SIG-M5 (cell line): ENCODE measurements at regions not wholly inside any gene's neighbourhood (a gene's known extent, or its start where the extent isn't known, plus 50 kb on each side); places are given as distances from the start of the nearest gene placed in this dataset.

Experiments used
- DNase-seq: peaks from one replicate; lab custom pipeline; 2025; lab: John Stamatoyannopoulos, UW

DNA sequence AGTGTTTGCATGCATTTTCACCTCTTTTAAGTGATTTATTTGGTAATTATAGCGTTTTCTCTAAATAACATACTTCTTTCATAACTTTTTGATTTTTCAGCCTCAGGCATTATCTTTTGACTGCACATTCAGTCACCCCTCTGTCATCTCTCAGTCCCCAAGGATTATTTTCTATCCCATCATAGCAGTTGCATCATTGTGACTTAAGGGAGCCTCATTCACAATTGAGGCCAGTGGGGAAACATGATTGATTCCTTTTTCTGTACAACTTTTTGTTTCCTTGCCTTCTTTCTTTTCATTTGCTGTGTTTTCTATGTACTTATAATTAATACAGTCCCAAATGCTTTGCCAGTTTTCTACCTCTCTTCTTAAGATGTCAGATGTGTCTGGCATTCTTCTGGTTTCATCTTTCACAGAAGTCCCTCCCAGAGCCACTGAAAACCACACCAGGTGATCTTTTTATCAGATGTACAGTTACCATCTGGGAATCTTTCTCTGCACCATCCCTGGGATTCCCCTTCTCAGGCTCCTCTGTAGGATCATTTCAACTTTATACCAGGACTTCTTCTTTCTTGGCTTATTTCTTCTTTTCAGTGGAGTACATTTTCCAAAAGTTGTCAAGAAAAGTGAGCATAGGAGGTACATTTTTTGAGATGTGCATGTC is 151.4 kb downstream of the RAP2B start:
- no peak for DNase-seq

DNA sequence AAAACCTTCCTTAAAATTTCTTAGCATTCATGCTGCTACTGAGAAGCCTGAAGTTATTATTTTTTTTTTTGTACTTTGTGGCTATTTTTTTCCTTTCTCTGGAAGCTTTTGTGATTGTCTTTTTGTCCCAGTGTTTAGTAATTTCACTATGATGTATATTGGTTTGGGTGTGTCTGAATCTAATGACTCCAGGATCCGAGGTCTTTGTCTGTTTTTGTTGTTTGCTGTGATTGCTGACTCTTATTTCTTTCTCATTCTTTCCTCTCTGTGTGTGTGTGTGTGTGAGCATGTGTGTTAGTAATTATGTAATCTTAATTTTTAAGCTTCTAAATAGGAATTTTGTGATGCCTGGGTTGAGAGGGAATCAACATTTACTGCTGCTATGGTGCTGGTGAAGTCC is 152.0 kb downstream of the RAP2B start:
- no peak for DNase-seq

DNA sequence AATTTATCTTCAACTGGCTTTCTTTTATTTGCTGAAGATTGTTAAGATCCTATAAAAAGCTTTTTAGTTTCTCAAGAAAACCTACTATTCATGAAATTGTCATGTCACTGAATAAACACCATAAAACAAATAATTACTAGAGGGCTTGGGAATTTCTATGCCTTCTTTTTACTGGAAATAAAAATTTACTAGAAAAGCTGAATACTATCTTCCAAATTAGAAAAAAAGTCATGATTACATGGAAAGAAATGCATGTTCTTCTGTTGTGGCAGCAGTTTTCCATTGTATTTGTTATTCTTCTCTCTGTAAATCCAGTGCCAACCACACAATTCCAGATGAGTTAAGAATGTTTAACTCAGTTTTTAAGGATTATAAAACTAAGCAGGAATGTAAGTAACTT is 153.8 kb downstream of the RAP2B start:
- no peak for DNase-seq

DNA sequence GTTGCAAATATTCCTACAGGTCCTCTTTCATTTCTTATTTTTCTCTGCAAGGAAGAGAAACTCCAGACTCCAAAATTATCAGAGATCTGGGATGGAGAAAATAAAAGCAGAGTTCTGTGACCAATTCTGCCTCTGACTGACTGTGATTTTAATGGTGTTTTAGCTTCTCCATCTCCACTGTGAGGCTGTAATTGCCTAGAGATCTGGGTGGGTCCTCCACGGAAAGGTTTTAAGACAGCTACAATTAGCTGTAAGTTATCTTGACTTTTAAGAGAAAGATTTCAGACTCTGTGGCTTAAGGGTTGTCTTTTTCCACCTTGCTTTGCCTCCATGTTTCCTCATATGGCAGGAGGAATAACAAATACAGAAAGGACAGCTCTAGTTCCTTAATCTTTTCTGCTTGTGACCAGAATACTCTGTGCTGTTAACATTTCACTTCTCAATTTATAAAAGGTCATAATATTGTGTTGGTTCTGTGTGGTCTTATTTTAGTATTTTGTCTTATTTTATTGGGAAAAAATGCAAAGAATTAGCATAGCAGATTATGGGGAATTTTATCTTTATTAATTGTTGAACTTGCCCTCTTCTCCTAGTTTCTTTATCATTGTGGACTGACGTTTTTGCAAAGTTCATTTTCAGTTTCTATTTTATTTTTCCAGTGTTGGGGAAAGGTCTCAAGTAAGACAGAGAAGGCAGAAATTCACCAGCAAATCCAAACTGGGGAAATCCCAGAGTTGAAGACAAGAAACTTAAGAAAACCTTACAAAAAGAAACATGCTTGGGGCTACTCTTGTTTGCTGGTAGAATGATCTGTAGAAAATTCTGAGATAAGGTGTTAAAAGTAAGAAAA is 157.9 kb downstream of the RAP2B start:
- no peak for DNase-seq

DNA sequence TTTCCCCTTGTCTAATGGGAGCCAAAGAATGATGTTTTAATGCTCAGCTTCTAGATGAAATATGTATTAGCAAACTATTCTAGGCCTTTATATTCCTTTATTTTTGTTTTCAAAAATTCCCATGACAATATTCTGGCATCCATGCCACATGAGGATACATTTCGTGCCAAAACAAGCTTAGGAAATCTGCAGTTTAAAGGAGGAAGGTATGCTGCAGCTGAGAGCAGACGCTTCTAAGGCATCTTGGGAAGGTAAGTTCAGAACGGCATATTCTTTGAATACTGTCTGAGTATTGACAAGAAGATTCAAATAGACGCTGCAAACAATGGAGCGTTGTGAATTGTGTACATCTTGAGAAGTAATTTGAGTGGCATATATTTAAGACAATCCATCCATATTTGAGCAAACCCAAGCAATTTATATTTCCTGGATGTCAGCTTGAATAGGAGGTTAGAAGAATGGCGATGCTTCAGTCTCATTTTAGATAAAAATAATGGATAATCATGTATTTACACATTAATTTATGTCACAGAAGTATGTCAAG is 158.6 kb downstream of the RAP2B start:
- no peak for DNase-seq

DNA sequence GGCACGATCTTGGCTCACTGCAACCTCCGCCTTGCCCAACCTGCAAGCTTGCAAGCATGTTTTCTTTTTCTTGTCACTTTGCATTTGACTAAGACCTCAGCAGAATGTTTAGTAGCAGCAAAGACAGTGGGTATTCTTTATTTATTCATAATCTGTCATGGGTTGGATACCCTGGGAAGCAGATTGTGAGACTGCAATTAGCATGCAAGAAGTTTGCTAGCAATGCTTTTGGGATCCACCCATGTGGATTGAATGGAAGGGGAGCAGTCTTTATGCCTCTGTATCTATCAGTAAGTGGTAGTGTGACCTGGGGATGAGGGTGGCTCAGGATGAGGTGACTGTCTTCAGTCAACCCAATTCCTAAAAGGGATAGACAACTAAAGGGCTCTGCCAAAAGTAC is 166.7 kb downstream of the RAP2B start:
- DNase-seq: no peak

DNA sequence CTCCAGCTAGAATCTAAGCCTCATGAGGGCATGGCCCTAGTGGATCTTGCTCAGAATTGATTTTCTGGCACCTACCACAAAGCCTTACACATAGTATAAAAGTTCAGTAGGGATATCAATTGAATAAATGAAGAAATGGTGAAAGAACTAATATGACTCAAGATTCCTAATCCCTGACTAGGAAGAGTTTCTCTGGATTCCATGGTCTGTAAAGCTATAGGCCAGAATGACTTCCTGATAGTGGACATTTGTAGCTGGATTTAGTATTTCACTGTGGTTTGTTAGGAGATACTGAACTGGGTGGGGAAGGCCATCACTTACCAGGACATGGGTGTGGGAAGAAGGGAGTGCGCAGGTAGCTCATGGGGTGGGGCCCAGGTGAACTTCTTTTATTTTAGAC is 168.9 kb downstream of the RAP2B start:
- no peak for DNase-seq

DNA sequence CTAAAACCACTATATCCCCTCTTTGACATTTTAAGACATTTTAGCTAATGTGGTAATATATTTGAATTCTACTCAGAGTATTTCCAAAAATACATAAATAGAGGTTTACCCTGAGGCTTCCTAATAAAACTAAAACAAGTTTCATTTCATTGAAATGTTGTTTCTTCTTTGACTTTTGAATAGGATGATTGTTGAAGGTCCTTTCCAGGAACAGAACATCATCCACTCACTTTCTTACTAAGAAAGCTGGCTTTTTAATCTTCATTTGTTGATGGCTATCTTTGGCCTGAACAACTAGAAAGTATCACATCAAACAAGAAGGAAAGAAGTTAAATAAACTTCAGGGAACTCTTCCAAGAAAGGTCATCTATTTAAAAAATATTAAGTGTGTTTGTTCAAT is 169.7 kb downstream of the RAP2B start:
- DNase-seq: no peak

DNA sequence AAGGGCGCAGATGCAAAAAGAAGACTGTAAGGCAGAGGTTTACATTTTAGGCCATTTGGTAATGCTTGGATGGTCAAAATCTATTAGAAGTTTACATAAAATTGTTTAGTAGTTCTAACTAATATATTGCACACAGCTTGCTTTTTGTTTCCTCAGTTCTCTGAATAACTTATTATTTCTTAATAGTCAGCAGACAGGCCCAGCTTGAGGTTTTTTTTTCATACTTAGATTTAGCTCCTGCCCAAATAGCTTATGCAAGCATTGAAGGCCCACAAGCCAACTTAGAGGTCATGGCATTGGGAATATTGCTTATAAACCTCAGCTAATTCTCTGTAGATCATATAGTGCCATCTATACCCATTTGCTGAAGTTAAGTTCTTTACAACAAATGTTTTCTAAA is 172.5 kb downstream of the RAP2B start:
- no peak for DNase-seq

DNA sequence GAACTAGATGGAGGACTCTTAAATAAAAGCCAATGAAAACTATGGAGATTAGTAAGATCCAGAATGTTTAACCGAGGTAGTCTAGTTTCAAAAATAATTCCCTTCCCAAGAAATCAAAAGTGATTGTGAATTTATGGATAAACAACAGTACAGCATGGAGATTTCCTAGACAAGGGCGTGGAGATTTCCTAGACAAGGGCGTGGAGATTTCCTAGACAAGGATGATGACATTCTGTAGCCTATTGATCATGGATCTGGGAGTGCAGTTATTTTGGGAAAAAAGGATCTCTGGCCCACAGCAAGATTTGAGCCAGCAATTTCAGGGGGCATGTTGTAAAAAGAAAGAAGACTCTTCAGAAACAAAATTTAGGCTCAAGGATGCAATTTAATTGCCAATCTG is 175.3 kb downstream of the RAP2B start:
- DNase-seq: no peak

DNA sequence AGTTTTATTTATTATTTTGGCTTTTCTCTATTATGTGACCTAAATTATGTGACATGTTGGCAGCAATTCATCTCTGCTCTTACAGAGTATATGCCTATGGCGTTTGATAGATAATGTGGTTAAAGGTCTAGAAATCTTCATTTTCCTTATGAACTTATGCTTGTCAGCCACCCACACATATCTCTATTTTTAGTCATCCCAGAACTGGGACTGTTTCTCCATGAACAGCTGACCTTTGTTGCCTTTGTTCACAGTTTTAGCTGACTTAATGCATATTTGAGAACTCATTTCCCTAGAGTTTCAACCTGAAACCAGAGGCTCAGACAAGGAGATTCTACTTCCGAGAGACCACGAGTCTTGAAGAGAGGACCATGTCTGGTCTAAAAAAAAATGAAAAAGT is 176.5 kb downstream of the RAP2B start:
- no peak for DNase-seq

DNA sequence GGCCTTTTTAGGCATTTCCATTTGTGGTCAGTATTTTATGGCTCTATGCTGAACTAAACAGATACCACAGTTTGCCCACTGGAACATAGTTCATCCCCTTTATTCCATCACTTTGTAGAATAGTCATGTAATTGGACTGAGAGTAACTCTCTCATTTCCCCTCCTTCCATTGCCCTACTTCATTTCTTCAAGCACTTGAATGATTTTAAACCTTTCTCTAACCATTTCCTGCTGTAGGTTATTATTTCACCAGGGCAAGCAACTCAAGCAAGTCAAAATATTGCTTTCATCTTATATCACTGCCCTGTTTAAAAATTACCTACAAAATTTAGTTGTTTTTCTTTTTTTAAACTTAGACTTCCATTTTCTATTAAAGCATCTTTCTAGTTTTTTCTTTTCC is 177.0 kb downstream of the RAP2B start:
- DNase-seq: no peak

DNA sequence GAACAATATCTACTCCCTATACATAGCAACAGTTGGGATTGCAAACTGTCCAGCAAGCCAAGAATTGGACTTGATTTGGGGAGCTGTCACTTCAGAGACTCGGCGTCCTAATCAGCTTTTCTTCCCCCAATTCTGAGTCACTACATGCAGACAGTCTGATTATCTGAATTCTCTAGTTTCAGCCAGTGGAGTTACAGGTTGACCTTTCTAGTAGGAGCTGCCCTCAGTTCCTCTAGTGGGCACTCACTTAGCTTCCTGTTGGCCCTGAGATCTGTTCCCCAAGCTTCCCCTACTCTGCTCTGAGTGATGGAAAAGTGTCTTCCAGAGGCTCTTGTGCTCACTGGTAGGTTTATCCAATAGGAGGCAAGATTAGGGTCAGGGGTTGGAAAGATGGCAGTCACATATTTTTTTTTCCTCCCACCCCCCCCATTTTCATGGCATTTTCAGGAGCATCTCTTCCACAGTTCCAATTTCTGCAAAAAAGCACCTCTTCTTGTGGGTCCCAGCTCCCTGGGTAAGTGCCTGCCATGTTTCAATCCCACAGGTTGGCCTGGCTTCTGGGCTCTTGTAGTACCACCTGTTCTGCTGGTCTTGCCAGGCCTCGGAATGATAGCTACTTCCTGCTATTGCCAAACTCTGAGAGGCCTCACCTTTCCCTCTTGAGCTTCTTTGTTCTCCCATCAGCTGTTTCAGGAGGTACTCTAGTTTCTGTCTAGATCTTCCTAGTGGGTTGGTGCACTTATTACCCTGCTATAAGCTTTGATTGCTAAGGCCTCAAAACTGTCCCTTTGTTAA is 182.2 kb downstream of the RAP2B start:
- DNase-seq: no peak

DNA sequence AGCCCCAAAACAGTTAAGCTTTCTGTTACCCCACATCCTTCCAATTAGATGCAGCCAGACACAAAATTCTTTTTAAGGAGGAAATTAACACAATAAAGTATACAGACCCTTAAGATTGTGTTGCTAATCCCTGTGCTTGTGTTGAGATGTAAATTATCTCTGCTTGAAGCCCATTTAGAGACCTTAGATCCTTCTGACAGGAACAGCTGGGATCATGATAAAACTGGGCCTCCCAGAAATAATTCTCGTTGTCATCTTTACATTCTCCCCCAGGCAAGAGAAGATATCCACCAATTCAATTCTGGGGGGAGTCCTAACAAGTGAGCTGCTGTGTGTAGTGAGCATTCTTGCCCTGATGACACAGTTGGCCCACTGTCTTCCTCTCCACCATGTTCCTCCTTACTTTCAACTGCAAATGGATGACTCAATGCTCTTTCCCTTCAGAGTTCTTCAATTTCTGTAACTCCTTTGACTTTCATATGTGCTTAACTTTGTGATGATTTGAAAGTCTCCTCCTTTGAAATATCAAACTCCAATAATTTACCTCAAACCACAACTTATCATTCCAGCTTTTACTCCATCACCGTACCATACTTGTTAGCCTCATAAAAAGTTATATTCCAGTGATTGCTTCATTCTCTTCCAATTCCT is 186.6 kb downstream of the RAP2B start:
- DNase-seq: no peak

DNA sequence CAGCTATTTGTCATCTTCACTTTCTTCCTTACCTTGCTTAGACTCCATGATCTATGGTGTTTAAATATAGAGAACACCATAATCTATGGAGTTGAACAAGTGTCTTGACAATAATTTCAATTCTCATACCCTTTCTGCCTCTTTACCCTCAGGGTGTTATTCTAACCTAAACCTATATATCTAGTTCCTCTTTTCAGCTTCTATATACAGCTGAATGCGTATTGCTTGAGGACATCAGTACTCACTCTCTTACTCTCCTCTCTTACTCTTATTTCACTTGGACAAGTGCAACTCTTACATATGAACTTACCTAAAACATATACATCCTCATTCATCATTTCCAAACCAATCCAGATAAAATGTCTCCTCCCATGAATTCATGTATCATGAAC is 187.1 kb downstream of the RAP2B start:
- DNase-seq: no peak

DNA sequence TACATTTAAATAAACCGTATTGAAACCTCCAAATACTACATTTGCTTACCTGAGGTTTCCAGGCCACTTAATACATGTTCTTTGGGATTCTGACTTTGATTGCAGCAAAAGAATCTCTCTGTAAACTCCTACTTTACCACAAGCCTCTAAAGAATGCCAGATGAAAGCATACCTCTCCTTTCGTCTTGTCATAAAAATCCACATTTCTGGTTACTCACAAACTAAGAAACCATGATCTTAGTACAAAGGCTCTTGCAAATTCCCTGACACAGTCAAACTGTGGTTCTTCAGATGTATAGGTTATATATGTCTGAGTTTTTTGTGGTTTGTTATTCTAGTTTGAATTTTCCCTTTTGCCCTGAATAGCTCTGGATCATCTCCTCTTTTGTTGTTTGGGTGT is 188.4 kb downstream of the RAP2B start:
- DNase-seq: no peak

DNA sequence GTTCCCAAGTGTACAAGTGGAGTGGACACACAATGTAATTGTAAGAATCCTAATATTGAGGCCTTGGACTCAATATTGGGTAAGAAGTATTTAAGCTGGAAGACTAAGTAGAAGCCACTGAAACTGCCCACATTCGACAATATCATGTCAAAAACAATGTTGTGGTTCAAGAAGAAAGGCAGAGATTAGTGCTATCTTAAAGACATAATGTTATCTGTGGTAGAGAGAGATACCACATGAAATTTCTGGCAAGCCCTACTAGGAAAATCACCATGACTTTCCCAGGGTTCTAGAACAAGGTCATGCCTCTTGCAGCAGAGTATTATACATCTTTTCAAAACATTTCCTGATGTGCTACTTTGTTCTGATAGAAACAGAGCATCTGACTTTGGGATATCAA is 192.6 kb downstream of the RAP2B start:
- no peak for DNase-seq

DNA sequence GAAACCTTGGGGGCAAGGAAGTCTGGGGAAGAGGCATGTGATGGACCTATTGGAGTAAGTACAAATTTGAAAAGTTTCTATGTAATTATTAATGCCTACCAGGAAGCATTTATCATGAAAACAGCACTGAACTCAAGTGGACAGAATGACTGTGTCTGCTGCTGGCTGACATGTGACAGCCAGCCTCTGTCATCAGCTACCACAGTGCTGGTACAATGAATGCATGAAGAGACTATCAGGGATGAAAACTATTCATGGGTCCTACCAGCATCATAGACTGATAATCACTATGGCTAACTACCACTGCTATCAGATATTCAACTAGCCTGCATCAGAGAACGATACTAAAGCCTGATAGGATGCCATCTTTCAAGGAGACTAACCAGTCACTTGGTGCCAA is 193.5 kb downstream of the RAP2B start:
- DNase-seq: no peak

DNA sequence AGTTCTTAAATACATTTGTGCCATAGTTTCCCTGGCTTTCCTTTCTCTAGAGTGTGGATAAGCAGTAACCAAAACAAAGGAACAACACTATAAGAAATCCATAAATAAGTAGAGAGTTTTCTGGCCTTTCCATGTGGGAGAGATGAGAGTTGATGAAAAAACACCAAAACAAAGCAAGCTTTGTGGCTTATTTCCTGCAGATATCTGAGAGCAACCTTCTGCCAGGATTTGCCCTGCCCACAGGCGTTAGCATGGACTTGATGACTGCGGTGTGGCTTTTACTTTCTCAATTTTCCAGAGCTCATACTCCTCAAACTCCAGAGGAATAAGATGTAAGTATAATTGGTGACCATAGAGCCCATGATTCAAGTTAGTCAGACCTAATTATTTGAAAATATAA is 194.9 kb downstream of the RAP2B start:
- DNase-seq: no peak

DNA sequence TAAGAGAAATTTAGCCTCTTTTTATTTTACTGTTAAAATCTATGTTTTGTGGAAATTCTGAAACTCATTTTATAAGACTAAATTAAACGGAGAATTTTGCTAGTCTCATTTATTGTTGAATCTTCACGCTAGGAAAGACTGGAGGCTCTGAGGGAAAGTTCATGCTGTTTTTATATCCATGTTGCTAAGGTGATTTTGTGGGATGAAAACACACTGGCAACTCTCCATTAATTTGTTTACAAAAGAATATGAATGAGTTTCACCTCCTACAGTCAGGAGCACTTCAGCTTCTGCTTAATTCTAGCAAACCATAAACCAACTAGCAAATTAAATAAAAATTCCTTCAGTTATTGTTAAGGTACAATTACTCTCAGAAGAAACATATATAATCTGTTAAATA is 195.4 kb downstream of the RAP2B start:
- DNase-seq: no peak

DNA sequence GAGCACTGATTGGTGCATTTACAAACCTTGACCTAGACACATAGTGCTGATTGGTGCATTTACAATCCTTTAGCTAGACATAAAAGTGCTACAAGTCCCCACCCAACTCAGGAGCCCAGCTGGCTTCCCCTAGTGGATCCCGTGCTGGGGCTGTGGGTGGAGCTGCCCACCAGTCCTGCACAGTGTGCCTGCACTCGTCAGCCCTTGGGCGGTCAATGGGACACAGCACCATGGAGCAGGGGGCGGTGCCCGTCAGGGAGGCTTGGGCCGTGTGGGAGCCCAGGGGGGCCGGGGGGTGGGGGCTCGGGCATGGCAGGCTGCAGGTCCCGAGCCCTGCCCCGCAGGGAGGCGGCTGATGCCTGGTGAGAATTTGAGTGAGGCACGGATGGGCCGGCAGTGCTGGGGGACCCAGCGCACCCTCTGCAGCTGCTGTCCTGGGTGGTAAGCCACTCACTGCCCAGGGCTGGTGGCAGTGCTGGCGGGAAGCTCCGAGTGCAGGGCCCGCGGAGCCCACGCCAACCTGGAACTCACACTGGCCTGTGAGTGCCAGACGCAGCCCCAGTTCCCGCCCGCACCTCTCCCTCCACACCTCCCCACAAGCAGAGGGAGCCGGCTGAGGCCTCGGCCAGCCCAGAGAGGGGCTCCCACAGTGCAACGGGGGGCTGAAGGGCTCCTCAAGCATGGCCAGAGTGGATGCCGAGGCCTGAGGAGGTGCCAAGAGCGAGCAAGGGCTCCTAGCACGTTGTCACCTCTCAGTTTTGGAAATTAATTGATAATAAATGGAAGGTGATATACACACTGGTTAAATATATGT is 207.7 kb downstream of the RAP2B start:
- no peak for DNase-seq
